ENCODE measurements at regions not wholly inside any gene's neighbourhood (a gene's known extent, or its start where the extent isn't known, plus 50 kb on each side); places are given as distances from the start of the nearest gene placed in this dataset.

- H3K9ac ChIP-seq (ENCODE audit: low read depth in 1 of 2, low read length in 2 of 2): no peak overlapping the region
- H3K4me3 ChIP-seq (ENCODE audit: low read depth in 1 of 3, low read length in 3 of 3): no peak overlapping the region
- no peaks in the 10 kb centered on the region for H3K4me1 ChIP-seq (ENCODE audit: control insufficient read depth in 4 of 4, insufficient read depth in 4 of 4, low read length in 3 of 4)
- H3K27me3 ChIP-seq (ENCODE audit: control insufficient read depth in 4 of 4, insufficient read depth in 4 of 4, low read length in 3 of 4): no peaks in the 10 kb centered on the region
- H3K36me3 ChIP-seq (ENCODE audit: control insufficient read depth in 4 of 4, insufficient read depth in 3 of 4, low read depth in 1 of 4, low read length in 3 of 4): no peaks in the 10 kb centered on the region
- H3K27ac ChIP-seq (ENCODE audit: low read depth in 1 of 2, low read length in 2 of 2): no peak overlapping the region
- no peak for DNase-seq (ENCODE audit: low spot score)
- TF ChIP-seq CTCF (IDR thresholded peaks at IDR 0.05; ENCODE audit: low read depth, low read length, missing input control) (no peak), FOXA1 (IDR thresholded peaks at IDR 0.05) (no peak)
- H3K9me3 ChIP-seq (ENCODE audit: control insufficient read depth in 4 of 4, low read length in 3 of 4): no peaks in the 10 kb centered on the region
These were observed 275.9 kb downstream of the CDH20 start for GRCh38 chr18:61609131-61609530.

DNA sequence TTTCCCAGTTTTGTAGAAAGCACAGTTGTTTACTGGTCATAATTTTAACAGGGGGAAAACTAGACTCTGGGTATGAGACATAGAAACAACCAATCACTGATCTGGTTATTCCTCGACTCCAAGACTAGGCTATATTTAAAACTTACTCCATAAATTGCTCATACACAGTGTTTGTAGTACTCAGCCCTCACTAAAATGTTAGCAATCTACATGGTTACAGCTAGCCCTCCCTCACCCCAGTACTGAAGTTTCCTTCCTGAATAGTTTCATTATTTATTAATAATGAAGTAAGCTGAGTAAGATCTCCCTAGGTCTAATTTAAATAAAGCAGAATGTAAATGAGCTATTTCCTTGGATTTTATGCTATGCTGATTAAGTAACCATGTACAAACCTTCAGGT is 275.1 kb downstream of the CDH20 start:
- DNase-seq (ENCODE audit: low spot score): no peak
- no peaks in the 10 kb centered on the region for H3K36me3 ChIP-seq (ENCODE audit: control insufficient read depth in 4 of 4, insufficient read depth in 3 of 4, low read depth in 1 of 4, low read length in 3 of 4)
- H3K9me3 ChIP-seq (ENCODE audit: control insufficient read depth in 4 of 4, low read length in 3 of 4): no peaks in the 10 kb centered on the region
- TF ChIP-seq RAD21 (IDR thresholded peaks at IDR 0.05): no peak
- WGBS: 90% methylated on average over 1 of the region's 1 CpG
- no peak overlapping the region for H3K27ac ChIP-seq (ENCODE audit: low read depth in 1 of 2, low read length in 2 of 2)
- H3K4me3 ChIP-seq (ENCODE audit: low read depth in 1 of 3, low read length in 3 of 3): no peak overlapping the region
- H3K9ac ChIP-seq (ENCODE audit: low read depth in 1 of 2, low read length in 2 of 2): no peak overlapping the region
- no peaks in the 10 kb centered on the region for H3K4me1 ChIP-seq (ENCODE audit: control insufficient read depth in 4 of 4, insufficient read depth in 4 of 4, low read length in 3 of 4)
- H3K27me3 ChIP-seq (ENCODE audit: control insufficient read depth in 4 of 4, insufficient read depth in 4 of 4, low read length in 3 of 4): no peaks in the 10 kb centered on the region

GRCh38 chr18:61607867-61608266 is 274.6 kb downstream of the CDH20 start:
- WGBS: 94% methylated on average over 2 of the region's 2 CpGs
- Histone ChIP-seq H3K9me3 (ENCODE audit: control insufficient read depth in 4 of 4, low read length in 3 of 4) (no peaks in the 10 kb centered on the region), H3K9ac (ENCODE audit: low read depth in 1 of 2, low read length in 2 of 2) (no peak overlapping the region), H3K27ac (ENCODE audit: low read depth in 1 of 2, low read length in 2 of 2) (no peak overlapping the region), H3K36me3 (ENCODE audit: control insufficient read depth in 4 of 4, insufficient read depth in 3 of 4, low read depth in 1 of 4, low read length in 3 of 4) (no peaks in the 10 kb centered on the region), H3K4me3 (ENCODE audit: low read depth in 1 of 3, low read length in 3 of 3) (no peak overlapping the region), H3K27me3 (ENCODE audit: control insufficient read depth in 4 of 4, insufficient read depth in 4 of 4, low read length in 3 of 4) (no peaks in the 10 kb centered on the region), H3K4me1 (ENCODE audit: control insufficient read depth in 4 of 4, insufficient read depth in 4 of 4, low read length in 3 of 4) (no peaks in the 10 kb centered on the region)
- no peak for TF ChIP-seq JUND (IDR thresholded peaks at IDR 0.05)
- no peak for DNase-seq (ENCODE audit: low spot score)

GRCh38 chr18:61606759-61607158 is 273.5 kb downstream of the CDH20 start:
- TF ChIP-seq SP1 (IDR thresholded peaks at IDR 0.05): peak; percentile 10
- TF ChIP-seq JUND (IDR thresholded peaks at IDR 0.05): peak; percentile 53 to 64
- TF ChIP-seq, protein P1, sequence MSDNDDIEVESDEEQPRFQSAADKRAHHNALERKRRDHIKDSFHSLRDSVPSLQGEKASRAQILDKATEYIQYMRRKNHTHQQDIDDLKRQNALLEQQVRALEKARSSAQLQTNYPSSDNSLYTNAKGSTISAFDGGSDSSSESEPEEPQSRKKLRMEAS (IDR thresholded peaks at IDR 0.05): no peak
- TF ChIP-seq, protein P2, sequence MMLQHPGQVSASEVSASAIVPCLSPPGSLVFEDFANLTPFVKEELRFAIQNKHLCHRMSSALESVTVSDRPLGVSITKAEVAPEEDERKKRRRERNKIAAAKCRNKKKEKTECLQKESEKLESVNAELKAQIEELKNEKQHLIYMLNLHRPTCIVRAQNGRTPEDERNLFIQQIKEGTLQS (IDR thresholded peaks at IDR 0.05): no peak
- no peak overlapping the region for H3K9ac ChIP-seq (ENCODE audit: low read depth in 1 of 2, low read length in 2 of 2)
- no peak for DNase-seq (ENCODE audit: low spot score)

More at GRCh38 chr18:61606759-61607158, 273.5 kb downstream of the CDH20 start:
- H3K27me3 ChIP-seq (ENCODE audit: control insufficient read depth in 4 of 4, insufficient read depth in 4 of 4, low read length in 3 of 4): no peaks in the 10 kb centered on the region
- no peaks in the 10 kb centered on the region for H3K4me1 ChIP-seq (ENCODE audit: control insufficient read depth in 4 of 4, insufficient read depth in 4 of 4, low read length in 3 of 4)
- no peaks in the 10 kb centered on the region for H3K9me3 ChIP-seq (ENCODE audit: control insufficient read depth in 4 of 4, low read length in 3 of 4)
- H3K36me3 ChIP-seq (ENCODE audit: control insufficient read depth in 4 of 4, insufficient read depth in 3 of 4, low read depth in 1 of 4, low read length in 3 of 4): no peaks in the 10 kb centered on the region
- WGBS: 47% methylated on average over 5 of the region's 5 CpGs
- H3K4me3 ChIP-seq (ENCODE audit: low read depth in 1 of 3, low read length in 3 of 3): no peak overlapping the region
- H3K27ac ChIP-seq (ENCODE audit: low read depth in 1 of 2, low read length in 2 of 2): no peak overlapping the region

Measured in liver (tissue), 8 donors.